Esophagus squamous epithelium (tissue), 5 donors: ENCODE measurements at regions not wholly inside any gene's neighbourhood (a gene's known extent, or its start where the extent isn't known, plus 50 kb on each side); places are given as distances from the start of the nearest gene placed in this dataset.

Source experiments
- DNase-seq: peaks from one replicate; lab custom pipeline; 2025; lab: John Stamatoyannopoulos, UW
- H3K27ac ChIP-seq, 4 donors: fragments of 200-600 bp; sonication (generic); one replicate each; pipeline ENCODE4 v1.5.1; 2016 to 2019; ENCODE audit warnings: mild to moderate bottlenecking in 1 of 4
- H3K27me3 ChIP-seq, 4 donors: fragments of 200-600 bp; sonication (generic); 1 replicate in 3 of 4; 2 replicates in 1 of 4; pipeline versions ENCODE4 v1.5.1 to v1.6.0; 2017 to 2021; ENCODE audit warnings: antibody characterized with exemption in 1 of 4
- H3K36me3 ChIP-seq, 3 donors: fragments of 200-600 bp; sonication (generic); one replicate each; pipeline ENCODE4 v1.5.1; 2016 to 2019
- H3K4me1 ChIP-seq, 3 donors: fragments of 200-600 bp; sonication (generic); one replicate each; pipeline ENCODE4 v1.5.1; 2017 to 2019
- H3K4me3 ChIP-seq, 4 donors: fragments of 200-600 bp; sonication (generic); 1 replicate in 3 of 4; 2 replicates in 1 of 4; pipeline ENCODE4 v1.5.1; 2016 to 2019; ENCODE audit warnings: mild to moderate bottlenecking in 2 of 4, moderate library complexity in 1 of 4
- H3K9me3 ChIP-seq, 3 donors: fragments of 200-600 bp; sonication (generic); one replicate each; pipeline ENCODE4 v1.5.1; 2016 to 2019
- CTCF ChIP-seq, 6 experiments: fragments of 450-650 bp in 4 of 6; fragments of 200-600 bp in 2 of 6; sonication (generic) in 2 of 6; IDR thresholded peaks; one replicate each; pipeline ENCODE4 v1.5.1; 2016 to 2019; ENCODE audit warnings: antibody characterized with exemption in 6 of 6, mild to moderate bottlenecking in 4 of 6, moderate library complexity in 4 of 6
- POLR2A ChIP-seq, 4 donors: fragments of 450-650 bp; IDR thresholded peaks; one replicate each; pipeline ENCODE4 v1.6.1; 2017; ENCODE audit warnings: antibody characterized with exemption in 4 of 4, mild to moderate bottlenecking in 4 of 4, moderate library complexity in 3 of 4
- WGBS, 2 donors: methylation state at CpG; one replicate each; pipeline ENCODE4 v1.1.5; 2018; 5-methylcytosine and 5-hydroxymethylcytosine counted together
- intact Hi-C: fragments of 100-400 bp; cut with DNase I; formaldehyde crosslinking; loops from one replicate; pipeline ENCODE4 v1.15.0; 2022
- donor health status: DM: yes; HTN: yes; CAD: no.

- H3K4me3 ChIP-seq = peak overlapping the region in 1 of 4 donors; percentile 27
- intact Hi-C loops = loop anchor here (10.0 kb wide), 1 partner anchor 409 kb away; no protein-coding TSS in a partner anchor
- no peak for DNase-seq
Observed at GRCh38 chr4:17323554-17324385, 188.1 kb downstream of the QDPR start.

GRCh38 chr4:17322514-17322913 lies 189.4 kb downstream of the QDPR start:
- Histone ChIP-seq H3K27ac (no peak overlapping the region), H3K9me3 (no peaks in the 10 kb centered on the region), H3K4me1 (peaks cover 3 to 16% (median 5%) of the 10 kb centered on the region in 3 donors), H3K4me3 (no peak overlapping the region), H3K27me3 (no peaks in the 10 kb centered on the region), H3K36me3 (no peaks in the 10 kb centered on the region)
- TF ChIP-seq CTCF (IDR thresholded peaks at IDR 0.05) (no peak), POLR2A (IDR thresholded peaks at IDR 0.05) (no peak)
- intact Hi-C loops = loop anchor here (10.0 kb wide), 1 partner anchor 408 kb away; no protein-coding TSS in a partner anchor
- no peak for DNase-seq

More at GRCh38 chr4:17323554-17324385, 188.1 kb downstream of the QDPR start:
- 43 to 60% methylated on average over 10 of the region's 10 CpGs for WGBS, 2 donors
- H3K36me3 ChIP-seq = no peaks in the 10 kb centered on the region
- TF ChIP-seq POLR2A (IDR thresholded peaks at IDR 0.05) = no peak
- no peak for TF ChIP-seq CTCF (IDR thresholded peaks at IDR 0.05)
- peak overlapping the region in 2 of 4 donors; percentile 30 to 46 for H3K27ac ChIP-seq
- H3K27me3 ChIP-seq = no peaks in the 10 kb centered on the region
- no peaks in the 10 kb centered on the region for H3K9me3 ChIP-seq
- H3K4me1 ChIP-seq = peaks cover 3 to 26% (median 11%) of the 10 kb centered on the region in 3 donors

GRCh38 chr4:17320046-17320445 lies 191.8 kb downstream of the QDPR start:
- intact Hi-C loops = loop anchor here (10.0 kb wide), 1 partner anchor 405 kb away; no protein-coding TSS in a partner anchor
- peaks cover 3 to 13% (median 3%) of the 10 kb centered on the region in 3 donors for H3K4me1 ChIP-seq
- H3K36me3 ChIP-seq = no peaks in the 10 kb centered on the region
- H3K4me3 ChIP-seq = no peak overlapping the region
- TF ChIP-seq POLR2A (IDR thresholded peaks at IDR 0.05) (no peak), CTCF (IDR thresholded peaks at IDR 0.05) (no peak)
- H3K27me3 ChIP-seq = no peaks in the 10 kb centered on the region
- H3K27ac ChIP-seq = no peak overlapping the region
- DNase-seq = no peak
- WGBS, 2 donors = 75 to 86% methylated on average over 6 of the region's 6 CpGs
- no peaks in the 10 kb centered on the region for H3K9me3 ChIP-seq

- Histone ChIP-seq H3K4me1 (no peaks in the 10 kb centered on the region), H3K27ac (no peak overlapping the region), H3K4me3 (no peak overlapping the region), H3K27me3 (no peaks in the 10 kb centered on the region), H3K9me3 (no peaks in the 10 kb centered on the region), H3K36me3 (no peaks in the 10 kb centered on the region)
- WGBS, 2 donors = 67 to 77% methylated on average over 5 of the region's 5 CpGs
- TF ChIP-seq CTCF (IDR thresholded peaks at IDR 0.05) (no peak), POLR2A (IDR thresholded peaks at IDR 0.05) (no peak)
- intact Hi-C loops = no loop called here
- no peak for DNase-seq
Observed at GRCh38 chr4:17317526-17317925, 194.4 kb downstream of the QDPR start.

GRCh38 chr4:17316566-17316965 lies 195.3 kb downstream of the QDPR start:
- Histone ChIP-seq H3K4me1 (no peaks in the 10 kb centered on the region), H3K4me3 (no peak overlapping the region), H3K9me3 (no peaks in the 10 kb centered on the region), H3K36me3 (no peaks in the 10 kb centered on the region), H3K27ac (no peak overlapping the region), H3K27me3 (no peaks in the 10 kb centered on the region)
- TF ChIP-seq POLR2A (IDR thresholded peaks at IDR 0.05) = no peak
- TF ChIP-seq CTCF (IDR thresholded peaks at IDR 0.05) = no peak
- no peak for DNase-seq
- intact Hi-C loops = no loop called here
- WGBS, 2 donors = 67 to 77% methylated on average over 1 of the region's 1 CpG
